ENCODE measurements at regions not wholly inside any gene's neighbourhood (a gene's known extent, or its start where the extent isn't known, plus 50 kb on each side); places are given as distances from the start of the nearest gene placed in this dataset.

- TF ChIP-seq FOXP2 (optimal IDR thresholded peaks at IDR 0.05; ENCODE audit: borderline replicate concordance, extremely low read depth, extremely low read length, insufficient read depth), result no peak
- TF ChIP-seq TAF1 (IDR thresholded peaks at IDR 0.05; ENCODE audit: borderline replicate concordance, insufficient read depth, low read length), result no peak
- TF ChIP-seq POLR2AphosphoS5 (IDR thresholded peaks at IDR 0.05; ENCODE audit: low read depth, low read length), result no peak
- TF ChIP-seq SIN3A (IDR thresholded peaks at IDR 0.05; ENCODE audit: borderline replicate concordance, insufficient read depth, low read length), result no peak
- TF ChIP-seq, protein P1, sequence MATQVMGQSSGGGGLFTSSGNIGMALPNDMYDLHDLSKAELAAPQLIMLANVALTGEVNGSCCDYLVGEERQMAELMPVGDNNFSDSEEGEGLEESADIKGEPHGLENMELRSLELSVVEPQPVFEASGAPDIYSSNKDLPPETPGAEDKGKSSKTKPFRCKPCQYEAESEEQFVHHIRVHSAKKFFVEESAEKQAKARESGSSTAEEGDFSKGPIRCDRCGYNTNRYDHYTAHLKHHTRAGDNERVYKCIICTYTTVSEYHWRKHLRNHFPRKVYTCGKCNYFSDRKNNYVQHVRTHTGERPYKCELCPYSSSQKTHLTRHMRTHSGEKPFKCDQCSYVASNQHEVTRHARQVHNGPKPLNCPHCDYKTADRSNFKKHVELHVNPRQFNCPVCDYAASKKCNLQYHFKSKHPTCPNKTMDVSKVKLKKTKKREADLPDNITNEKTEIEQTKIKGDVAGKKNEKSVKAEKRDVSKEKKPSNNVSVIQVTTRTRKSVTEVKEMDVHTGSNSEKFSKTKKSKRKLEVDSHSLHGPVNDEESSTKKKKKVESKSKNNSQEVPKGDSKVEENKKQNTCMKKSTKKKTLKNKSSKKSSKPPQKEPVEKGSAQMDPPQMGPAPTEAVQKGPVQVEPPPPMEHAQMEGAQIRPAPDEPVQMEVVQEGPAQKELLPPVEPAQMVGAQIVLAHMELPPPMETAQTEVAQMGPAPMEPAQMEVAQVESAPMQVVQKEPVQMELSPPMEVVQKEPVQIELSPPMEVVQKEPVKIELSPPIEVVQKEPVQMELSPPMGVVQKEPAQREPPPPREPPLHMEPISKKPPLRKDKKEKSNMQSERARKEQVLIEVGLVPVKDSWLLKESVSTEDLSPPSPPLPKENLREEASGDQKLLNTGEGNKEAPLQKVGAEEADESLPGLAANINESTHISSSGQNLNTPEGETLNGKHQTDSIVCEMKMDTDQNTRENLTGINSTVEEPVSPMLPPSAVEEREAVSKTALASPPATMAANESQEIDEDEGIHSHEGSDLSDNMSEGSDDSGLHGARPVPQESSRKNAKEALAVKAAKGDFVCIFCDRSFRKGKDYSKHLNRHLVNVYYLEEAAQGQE (IDR thresholded peaks at IDR 0.05; ENCODE audit: insufficient read depth in 1 of 2, low read depth in 2 of 2, low read length in 2 of 2), result no peak
Measured at GRCh38 chr3:55330756-55331155, 156.3 kb downstream of the WNT5A start.

DNA sequence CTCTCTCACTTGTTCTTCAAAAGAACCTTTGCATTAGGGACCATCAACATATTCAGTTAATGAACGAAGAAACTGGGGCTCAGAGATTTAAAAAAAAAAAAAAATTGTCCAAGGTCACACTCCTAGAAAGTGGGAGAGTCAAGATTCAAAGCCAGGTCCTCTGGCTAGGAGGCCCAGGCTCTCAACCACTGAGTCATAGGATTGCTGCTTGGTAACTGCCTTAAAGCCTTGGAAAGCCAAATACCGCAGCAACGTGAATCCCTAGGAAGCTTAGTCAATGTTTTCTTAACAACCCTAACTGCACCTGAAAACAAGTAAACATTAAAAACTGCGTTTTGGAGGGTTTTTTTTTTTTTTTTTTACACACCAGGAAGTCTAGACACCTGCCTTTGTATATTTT lies 156.8 kb downstream of the WNT5A start:
- TF ChIP-seq TAF1 (IDR thresholded peaks at IDR 0.05; ENCODE audit: borderline replicate concordance, insufficient read depth, low read length) (no peak), POLR2AphosphoS5 (IDR thresholded peaks at IDR 0.05; ENCODE audit: low read depth, low read length) (no peak), FOXP2 (optimal IDR thresholded peaks at IDR 0.05; ENCODE audit: borderline replicate concordance, extremely low read depth, extremely low read length, insufficient read depth) (no peak), SIN3A (IDR thresholded peaks at IDR 0.05; ENCODE audit: borderline replicate concordance, insufficient read depth, low read length) (no peak)
- TF ChIP-seq, protein P1 (IDR thresholded peaks at IDR 0.05; ENCODE audit: insufficient read depth in 1 of 2, low read depth in 2 of 2, low read length in 2 of 2), result no peak

DNA sequence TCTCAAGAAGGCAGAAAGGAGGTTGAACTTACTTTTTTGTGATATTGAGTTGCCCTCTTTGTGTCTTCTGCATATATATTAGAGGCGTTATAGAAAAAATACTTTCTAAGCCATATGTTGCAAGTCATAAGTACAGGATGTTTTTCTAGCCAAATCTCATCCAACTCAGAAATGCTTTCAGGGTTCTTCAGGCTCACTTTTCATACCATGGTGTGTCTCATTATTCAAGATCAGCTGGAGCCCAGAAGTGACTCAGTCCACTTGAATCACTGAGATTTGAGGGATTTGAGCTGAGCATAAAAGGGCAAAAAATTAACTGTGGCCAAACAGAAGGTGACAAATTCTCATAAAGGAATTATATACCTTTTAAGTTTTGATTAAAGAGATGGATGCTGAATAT lies 157.3 kb downstream of the WNT5A start:
- no peak for TF ChIP-seq POLR2AphosphoS5 (IDR thresholded peaks at IDR 0.05; ENCODE audit: low read depth, low read length)
- no peak for TF ChIP-seq SIN3A (IDR thresholded peaks at IDR 0.05; ENCODE audit: borderline replicate concordance, insufficient read depth, low read length)
- TF ChIP-seq, protein P1 (IDR thresholded peaks at IDR 0.05; ENCODE audit: insufficient read depth in 1 of 2, low read depth in 2 of 2, low read length in 2 of 2), result no peak
- TF ChIP-seq TAF1 (IDR thresholded peaks at IDR 0.05; ENCODE audit: borderline replicate concordance, insufficient read depth, low read length), result no peak
- TF ChIP-seq FOXP2 (optimal IDR thresholded peaks at IDR 0.05; ENCODE audit: borderline replicate concordance, extremely low read depth, extremely low read length, insufficient read depth), result no peak

GRCh38 chr3:55327131-55327920 lies 159.8 kb downstream of the WNT5A start:
- no peak for TF ChIP-seq TAF1 (IDR thresholded peaks at IDR 0.05; ENCODE audit: borderline replicate concordance, insufficient read depth, low read length)
- TF ChIP-seq POLR2AphosphoS5 (IDR thresholded peaks at IDR 0.05; ENCODE audit: low read depth, low read length), result no peak
- TF ChIP-seq, protein P1 (IDR thresholded peaks at IDR 0.05; ENCODE audit: insufficient read depth in 1 of 2, low read depth in 2 of 2, low read length in 2 of 2), result no peak
- no peak for TF ChIP-seq SIN3A (IDR thresholded peaks at IDR 0.05; ENCODE audit: borderline replicate concordance, insufficient read depth, low read length)
- TF ChIP-seq FOXP2 (optimal IDR thresholded peaks at IDR 0.05; ENCODE audit: borderline replicate concordance, extremely low read depth, extremely low read length, insufficient read depth), result no peak
